ENCODE measurements at regions not wholly inside any gene's neighbourhood (a gene's known extent, or its start where the extent isn't known, plus 50 kb on each side); places are given as distances from the start of the nearest gene placed in this dataset.

- TF ChIP-seq POLR2A (IDR thresholded peaks at IDR 0.05), result no peak
- TF ChIP-seq CTCF (IDR thresholded peaks at IDR 0.05), result no peak
Observed at GRCh38 chr5:26737348-26738265, 300.8 kb downstream of the CDH9 start.
